GM21526 (cell line): ENCODE measurements at regions not wholly inside any gene's neighbourhood (a gene's known extent, or its start where the extent isn't known, plus 50 kb on each side); places are given as distances from the start of the nearest gene placed in this dataset.

ENCODE experiments used
- ATAC-seq: cut with Tn5 transposase; IDR thresholded peaks from one replicate; pipeline ENCODE4 v1.9.1; 2021; ENCODE audit warnings: moderate library complexity; ENCODE audit not compliant: unreplicated experiment, low FRiP score

DNA sequence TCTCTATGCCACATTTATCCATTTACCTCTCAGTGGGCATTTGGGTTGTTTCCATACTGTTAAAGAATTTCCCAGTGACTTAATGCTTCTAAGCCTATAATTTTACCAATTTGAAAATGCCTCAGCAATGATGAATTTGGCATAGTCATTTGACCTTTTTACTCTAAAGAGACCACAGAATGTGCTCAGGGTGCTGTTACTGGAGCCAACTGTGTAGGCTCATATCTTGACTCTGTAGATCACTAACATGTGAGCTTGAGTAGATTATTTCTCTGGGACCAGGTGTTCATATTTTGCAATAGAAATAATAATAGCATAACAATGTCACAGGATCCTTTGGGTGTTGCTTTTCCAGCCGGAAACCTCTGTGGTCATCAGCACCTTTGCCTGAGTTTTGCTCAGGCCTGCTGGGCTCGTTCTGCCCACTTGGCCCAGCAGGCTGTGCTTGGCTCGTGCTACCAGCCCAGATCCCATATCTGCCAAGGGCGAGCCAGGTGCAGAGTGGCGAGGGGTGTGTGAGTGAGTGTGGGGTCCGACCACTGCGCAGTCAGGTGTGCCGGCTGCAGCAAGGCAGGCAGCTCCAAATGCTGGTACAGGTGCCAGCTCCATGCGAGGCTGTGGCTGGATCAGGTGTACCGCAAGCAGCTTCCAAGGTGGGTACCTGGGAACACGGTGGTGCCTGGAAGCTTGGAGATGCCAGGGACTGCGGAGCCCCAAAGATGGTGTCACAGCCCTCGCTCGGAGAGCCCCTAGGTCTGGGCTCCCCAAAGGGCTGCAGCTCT is 70.6 kb upstream of the ANK2 start:
- ATAC-seq, result no peak

GRCh38 chr4:112979881-112980421 is 69.5 kb upstream of the ANK2 start:
- ATAC-seq, result no peak

DNA sequence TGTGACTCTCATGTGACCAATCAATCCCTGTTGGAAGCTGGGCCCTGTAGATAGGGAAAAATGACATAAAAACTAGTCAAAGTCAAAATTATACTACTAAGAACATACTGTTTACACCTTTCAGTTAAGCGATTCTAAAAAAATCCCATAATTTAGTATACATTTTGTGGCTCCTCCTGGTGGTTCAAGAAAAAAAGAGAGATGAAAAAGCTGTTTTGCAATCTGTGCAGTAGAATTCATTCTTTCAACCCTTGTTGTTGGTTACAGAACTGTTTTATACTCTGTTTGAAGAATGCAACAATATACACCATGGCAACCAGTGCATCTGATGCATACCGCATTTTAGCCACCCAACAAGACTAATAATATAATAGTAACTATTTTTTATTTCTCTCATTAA is 66.8 kb upstream of the ANK2 start:
- no peak for ATAC-seq

- no peak for ATAC-seq
Observed at GRCh38 chr4:112994732-112995464, 54.6 kb upstream of the ANK2 start.
